H9 (cell line): ENCODE measurements at regions not wholly inside any gene's neighbourhood (a gene's known extent, or its start where the extent isn't known, plus 50 kb on each side); places are given as distances from the start of the nearest gene placed in this dataset.

Experiments used
- DNase-seq: peaks from one replicate; pipeline ENCODE4 v3.0.0-alpha.2; 2017
- H2AFZ ChIP-seq: one replicate; pipeline ENCODE4 v1.6.1; 2013; ENCODE audit warnings: mild to moderate bottlenecking, low read length, control low read depth, moderate library complexity
- H2AK5ac ChIP-seq: 2 replicates; pipeline ENCODE4 v1.6.1; 2013; ENCODE audit warnings: low read length, control low read depth, mixed read lengths; ENCODE audit not compliant: insufficient read length
- H2BK120ac ChIP-seq: one replicate; pipeline ENCODE4 v1.6.1; 2013; ENCODE audit warnings: low read depth, mild to moderate bottlenecking, low read length, control low read depth, inconsistent platforms; ENCODE audit not compliant: poor library complexity, severe bottlenecking
- H2BK12ac ChIP-seq: 2 replicates; pipeline ENCODE4 v1.6.1; 2013; ENCODE audit warnings: low read length, control low read depth, mixed read lengths, low read depth; ENCODE audit not compliant: insufficient read length
- H2BK15ac ChIP-seq: 2 replicates; pipeline ENCODE4 v1.6.1; 2013; ENCODE audit warnings: low read depth, low read length, control low read depth
- H2BK20ac ChIP-seq: one replicate; pipeline ENCODE4 v1.6.1; 2013; ENCODE audit warnings: low read depth, mild to moderate bottlenecking, low read length, control low read depth, inconsistent platforms; ENCODE audit not compliant: poor library complexity, severe bottlenecking
- H2BK5ac ChIP-seq: 2 replicates; pipeline ENCODE4 v1.6.1; 2013; ENCODE audit warnings: low read length, control low read depth, mixed read lengths; ENCODE audit not compliant: insufficient read length
- H3K14ac ChIP-seq: 2 replicates; pipeline ENCODE4 v1.6.1; 2013; ENCODE audit warnings: low read length, control low read depth; ENCODE audit not compliant: insufficient read depth
- H3K18ac ChIP-seq: 2 replicates; pipeline ENCODE4 v1.6.1; 2013; ENCODE audit warnings: low read depth, mild to moderate bottlenecking, mixed read lengths, low read length, control low read depth; ENCODE audit not compliant: insufficient read length
- H3K23ac ChIP-seq: 2 replicates; pipeline ENCODE4 v1.6.1; 2013; ENCODE audit warnings: low read length, control low read depth, mixed read lengths, low read depth; ENCODE audit not compliant: insufficient read length
- H3K23me2 ChIP-seq: 2 replicates; pipeline ENCODE4 v1.6.1; 2013; ENCODE audit warnings: low read depth, mild to moderate bottlenecking, mixed read lengths, low read length, control low read depth; ENCODE audit not compliant: insufficient read length, poor library complexity, severe bottlenecking
- H3K27ac ChIP-seq: 2 replicates; pipeline ENCODE4 v1.5.1; 2013; ENCODE audit warnings: low read length, control low read depth, mixed read lengths, low read depth; ENCODE audit not compliant: insufficient read length
- H3K27me3 ChIP-seq: 2 replicates; pipeline ENCODE4 v1.6.1; 2013; ENCODE audit warnings: low read length, control low read depth, inconsistent platforms; ENCODE audit not compliant: insufficient read depth
- H3K4ac ChIP-seq: 2 replicates; pipeline ENCODE4 v1.6.1; 2013; ENCODE audit warnings: low read depth, mild to moderate bottlenecking, control low read depth, inconsistent platforms, low read length, moderate library complexity
- H3K4me1 ChIP-seq: 2 replicates; pipeline ENCODE4 v1.6.1; 2013; ENCODE audit warnings: low read length, control low read depth, inconsistent platforms; ENCODE audit not compliant: insufficient read depth
- H3K4me2 ChIP-seq: 2 replicates; pipeline ENCODE4 v1.6.1; 2013; ENCODE audit warnings: low read length, control low read depth, mixed read lengths; ENCODE audit not compliant: insufficient read length, insufficient read depth
- H3K56ac ChIP-seq: 2 replicates; pipeline ENCODE4 v1.6.1; 2013; ENCODE audit warnings: low read depth, mild to moderate bottlenecking, mixed read lengths, low read length, control low read depth; ENCODE audit not compliant: insufficient read length
- H3K79me1 ChIP-seq: 2 replicates; pipeline ENCODE4 v1.6.1; 2013; ENCODE audit warnings: low read depth, mild to moderate bottlenecking, moderate library complexity, low read length, control low read depth, inconsistent platforms; ENCODE audit not compliant: insufficient read depth, poor library complexity, severe bottlenecking
- H3K79me2 ChIP-seq: 2 replicates; pipeline ENCODE4 v1.6.1; 2013; ENCODE audit warnings: low read length, control low read depth, inconsistent platforms; ENCODE audit not compliant: insufficient read depth
- H3K9ac ChIP-seq: 2 replicates; pipeline ENCODE4 v1.6.1; 2013; ENCODE audit warnings: low read length, control low read depth, mixed read lengths; ENCODE audit not compliant: insufficient read length; ENCODE audit errors: extremely low read depth
- H3K9me3 ChIP-seq: one replicate; pipeline ENCODE4 v1.6.1; 2013; ENCODE audit warnings: low read depth, low read length, inconsistent platforms; ENCODE audit not compliant: control insufficient read depth
- H3T11ph ChIP-seq: one replicate; pipeline ENCODE4 v1.6.1; 2013; ENCODE audit warnings: mild to moderate bottlenecking, low read length, control low read depth, inconsistent platforms
- H4K20me1 ChIP-seq: one replicate; pipeline ENCODE4 v1.6.1; 2013; ENCODE audit not compliant: control insufficient read depth, insufficient read length, insufficient read depth
- H4K5ac ChIP-seq: 2 replicates; pipeline ENCODE4 v1.6.1; 2013; ENCODE audit warnings: low read depth, mild to moderate bottlenecking, mixed read lengths, low read length, control low read depth; ENCODE audit not compliant: insufficient read length
- H4K8ac ChIP-seq: replicated peaks from 2 replicates; pipeline ENCODE4 v1.6.1; 2013; ENCODE audit warnings: low read length, control low read depth, mixed read lengths, low read depth; ENCODE audit not compliant: insufficient read length
- H4K91ac ChIP-seq: 2 replicates; pipeline ENCODE4 v1.6.1; 2013; ENCODE audit warnings: low read depth, mild to moderate bottlenecking, moderate library complexity, mixed read lengths, low read length, control low read depth; ENCODE audit not compliant: insufficient read length
- H3K27ac Mint-ChIP-seq, 3 experiments: 2 replicates in 2 of 3; 3 replicates in 1 of 3; pipeline ENCODE4 v1.8.0; 2020 to 2021; ENCODE audit warnings: mixed read lengths in 3 of 3, mild to moderate bottlenecking in 1 of 3, moderate library complexity in 1 of 3
- H3K27me3 Mint-ChIP-seq: 2 replicates; pipeline ENCODE4 v1.8.0; 2021; ENCODE audit warnings: low read depth, mild to moderate bottlenecking, moderate library complexity, mixed read lengths
- H3K36me3 Mint-ChIP-seq, 3 experiments: 2 replicates in 2 of 3; 3 replicates in 1 of 3; pipeline ENCODE4 v1.8.0; 2020 to 2021; ENCODE audit warnings: low read depth in 3 of 3, mixed read lengths in 3 of 3; ENCODE audit not compliant: insufficient read depth in 1 of 3
- H3K4me1 Mint-ChIP-seq, 2 experiments: 2 replicates each; pipeline ENCODE4 v1.8.0; 2020; ENCODE audit warnings: mixed read lengths in 2 of 2
- H3K4me3 Mint-ChIP-seq, 2 experiments: 2 replicates in 1 of 2; 3 replicates in 1 of 2; pipeline ENCODE4 v1.8.0; 2020 to 2021; ENCODE audit warnings: mild to moderate bottlenecking in 2 of 2, mixed read lengths in 2 of 2, moderate library complexity in 1 of 2
- H3K9me3 Mint-ChIP-seq, 2 experiments: 2 replicates in 1 of 2; 3 replicates in 1 of 2; pipeline ENCODE4 v1.8.0; 2020; ENCODE audit warnings: mild to moderate bottlenecking in 2 of 2, mixed read lengths in 2 of 2, moderate library complexity in 1 of 2
- CTCF ChIP-seq: fragments of 200-600 bp; sonication (generic); conservative IDR thresholded peaks from 3 replicates; pipeline ENCODE4 v1.8.0; 2021; ENCODE audit warnings: antibody characterized with exemption, mild to moderate bottlenecking
- WGBS: extraction: QIAGEN DNeasy Blood & Tissue Kit; methylation state at CpG from one replicate; pipeline ENCODE4 v1.1.7; 2013; ENCODE audit warnings: missing lambda C conversion rate, low lambda C conversion rate, mixed read lengths; ENCODE audit not compliant: insufficient read length; ENCODE audit errors: extremely low coverage; 5-methylcytosine and 5-hydroxymethylcytosine counted together

GRCh38 chr18:47391665-47392064 lies 140.2 kb upstream of the SKOR2 start:
- Histone ChIP-seq H3K79me1 (no peaks in the 10 kb centered on the region), H3K56ac (no peak overlapping the region), H2BK5ac (no peak overlapping the region), H2BK15ac (no peak overlapping the region), H2BK120ac (no peak overlapping the region), H3K27me3 (no peaks in the 10 kb centered on the region), H2AFZ (no peak overlapping the region), H4K5ac (no peak overlapping the region), H2AK5ac (no peak overlapping the region), H2BK12ac (no peak overlapping the region), H3K4me1 (no peaks in the 10 kb centered on the region), H3K9me3 (no peaks in the 10 kb centered on the region), H4K91ac (no peak overlapping the region), H3T11ph (no peak overlapping the region), H3K18ac (no peak overlapping the region), H2BK20ac (no peak overlapping the region), H3K23me2 (no peaks in the 10 kb centered on the region), H3K4me2 (no peak overlapping the region), H3K9ac (no peak overlapping the region), H4K20me1 (no peaks in the 10 kb centered on the region), H3K27ac (no peak overlapping the region), H3K23ac (no peak overlapping the region), H4K8ac (no peak overlapping the region), H3K4ac (no peak overlapping the region), H3K79me2 (no peaks in the 10 kb centered on the region), H3K14ac (no peak overlapping the region)
- Mint-ChIP-seq H3K9me3 (no peaks in the 10 kb centered on the region), H3K27me3 (peaks cover 4% of the 10 kb centered on the region), H3K4me1 (peaks cover 5% of the 10 kb centered on the region in 2 experiments), H3K4me3 (no peak overlapping the region), H3K36me3 (no peaks in the 10 kb centered on the region), H3K27ac (no peak overlapping the region)
- WGBS = no CpG with 5 or more reads among the region's 1 CpG
- no peak for TF ChIP-seq CTCF
- peak; percentile 9 for DNase-seq
